ENCODE measurements at regions not wholly inside any gene's neighbourhood (a gene's known extent, or its start where the extent isn't known, plus 50 kb on each side); places are given as distances from the start of the nearest gene placed in this dataset.

DNA sequence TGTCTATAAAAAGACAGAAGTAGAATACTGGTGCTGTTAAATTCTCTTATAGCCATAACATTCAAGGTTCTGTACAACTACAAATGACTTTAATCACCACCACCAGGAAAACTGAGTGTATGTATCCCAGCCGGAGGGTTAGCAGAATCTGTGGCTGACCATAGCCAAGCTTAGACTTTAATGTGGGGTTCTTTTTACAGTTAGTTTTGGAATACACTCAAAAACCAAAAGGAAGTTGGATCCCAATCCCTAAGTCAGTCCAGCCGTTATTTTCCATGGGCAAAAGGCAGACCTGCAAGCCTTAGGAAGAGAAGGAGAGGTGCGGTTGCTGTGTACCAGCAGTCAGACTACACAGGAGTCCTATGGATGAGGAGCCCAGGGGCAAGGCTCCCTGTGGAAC lies 179.8 kb downstream of the ENC1 start:
- TF ChIP-seq RAD21 (IDR thresholded peaks at IDR 0.05; ENCODE audit: low read depth) (no peak), EP300 (IDR thresholded peaks at IDR 0.05; ENCODE audit: borderline replicate concordance) (no peak), TEAD4 (IDR thresholded peaks at IDR 0.05) (no peak), TCF12 (IDR thresholded peaks at IDR 0.05; ENCODE audit: low read depth) (no peak), EGR1 (IDR thresholded peaks at IDR 0.05) (no peak), FOXM1 (IDR thresholded peaks at IDR 0.05; ENCODE audit: borderline replicate concordance, low read depth) (no peak), CREB1 (IDR thresholded peaks at IDR 0.05; ENCODE audit: low read depth) (no peak), YY1 (IDR thresholded peaks at IDR 0.05; ENCODE audit: low read depth) (no peak), CEBPB (IDR thresholded peaks at IDR 0.05) (no peak), NFIC (IDR thresholded peaks at IDR 0.05) (no peak), ZBTB7A (IDR thresholded peaks at IDR 0.05; ENCODE audit: low read depth) (no peak), TAF1 (IDR thresholded peaks at IDR 0.05; ENCODE audit: low read depth) (no peak)
- TF ChIP-seq, protein P1, sequence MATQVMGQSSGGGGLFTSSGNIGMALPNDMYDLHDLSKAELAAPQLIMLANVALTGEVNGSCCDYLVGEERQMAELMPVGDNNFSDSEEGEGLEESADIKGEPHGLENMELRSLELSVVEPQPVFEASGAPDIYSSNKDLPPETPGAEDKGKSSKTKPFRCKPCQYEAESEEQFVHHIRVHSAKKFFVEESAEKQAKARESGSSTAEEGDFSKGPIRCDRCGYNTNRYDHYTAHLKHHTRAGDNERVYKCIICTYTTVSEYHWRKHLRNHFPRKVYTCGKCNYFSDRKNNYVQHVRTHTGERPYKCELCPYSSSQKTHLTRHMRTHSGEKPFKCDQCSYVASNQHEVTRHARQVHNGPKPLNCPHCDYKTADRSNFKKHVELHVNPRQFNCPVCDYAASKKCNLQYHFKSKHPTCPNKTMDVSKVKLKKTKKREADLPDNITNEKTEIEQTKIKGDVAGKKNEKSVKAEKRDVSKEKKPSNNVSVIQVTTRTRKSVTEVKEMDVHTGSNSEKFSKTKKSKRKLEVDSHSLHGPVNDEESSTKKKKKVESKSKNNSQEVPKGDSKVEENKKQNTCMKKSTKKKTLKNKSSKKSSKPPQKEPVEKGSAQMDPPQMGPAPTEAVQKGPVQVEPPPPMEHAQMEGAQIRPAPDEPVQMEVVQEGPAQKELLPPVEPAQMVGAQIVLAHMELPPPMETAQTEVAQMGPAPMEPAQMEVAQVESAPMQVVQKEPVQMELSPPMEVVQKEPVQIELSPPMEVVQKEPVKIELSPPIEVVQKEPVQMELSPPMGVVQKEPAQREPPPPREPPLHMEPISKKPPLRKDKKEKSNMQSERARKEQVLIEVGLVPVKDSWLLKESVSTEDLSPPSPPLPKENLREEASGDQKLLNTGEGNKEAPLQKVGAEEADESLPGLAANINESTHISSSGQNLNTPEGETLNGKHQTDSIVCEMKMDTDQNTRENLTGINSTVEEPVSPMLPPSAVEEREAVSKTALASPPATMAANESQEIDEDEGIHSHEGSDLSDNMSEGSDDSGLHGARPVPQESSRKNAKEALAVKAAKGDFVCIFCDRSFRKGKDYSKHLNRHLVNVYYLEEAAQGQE (IDR thresholded peaks at IDR 0.05; ENCODE audit: low read depth), result no peak
- TF ChIP-seq, protein P2, sequence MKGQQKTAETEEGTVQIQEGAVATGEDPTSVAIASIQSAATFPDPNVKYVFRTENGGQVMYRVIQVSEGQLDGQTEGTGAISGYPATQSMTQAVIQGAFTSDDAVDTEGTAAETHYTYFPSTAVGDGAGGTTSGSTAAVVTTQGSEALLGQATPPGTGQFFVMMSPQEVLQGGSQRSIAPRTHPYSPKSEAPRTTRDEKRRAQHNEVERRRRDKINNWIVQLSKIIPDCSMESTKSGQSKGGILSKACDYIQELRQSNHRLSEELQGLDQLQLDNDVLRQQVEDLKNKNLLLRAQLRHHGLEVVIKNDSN (IDR thresholded peaks at IDR 0.05), result no peak
- TF ChIP-seq, protein P3, sequence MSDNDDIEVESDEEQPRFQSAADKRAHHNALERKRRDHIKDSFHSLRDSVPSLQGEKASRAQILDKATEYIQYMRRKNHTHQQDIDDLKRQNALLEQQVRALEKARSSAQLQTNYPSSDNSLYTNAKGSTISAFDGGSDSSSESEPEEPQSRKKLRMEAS (IDR thresholded peaks at IDR 0.05), result no peak

DNA sequence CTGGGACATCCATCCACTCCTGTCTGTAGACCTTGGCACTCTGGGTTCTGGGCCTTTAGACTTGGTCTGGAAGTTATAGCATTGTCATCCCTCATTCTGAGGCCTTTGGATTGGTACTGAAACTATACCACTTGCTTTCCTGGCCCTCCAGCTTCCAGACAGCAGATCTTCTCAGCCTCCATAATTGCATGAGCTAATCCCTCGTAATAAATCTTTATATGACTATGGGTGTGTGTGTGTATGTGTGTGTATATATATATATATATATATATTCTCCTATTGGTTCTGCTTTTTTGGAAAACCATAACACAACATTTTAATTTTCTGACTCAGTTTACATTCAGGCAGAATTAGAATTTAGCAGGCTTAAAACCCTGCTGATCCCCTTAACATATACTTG lies 180.5 kb downstream of the ENC1 start:
- TF ChIP-seq CEBPB (IDR thresholded peaks at IDR 0.05) (no peak), ZBTB7A (IDR thresholded peaks at IDR 0.05; ENCODE audit: low read depth) (no peak), NFIC (IDR thresholded peaks at IDR 0.05) (no peak), TAF1 (IDR thresholded peaks at IDR 0.05; ENCODE audit: low read depth) (no peak), RAD21 (IDR thresholded peaks at IDR 0.05; ENCODE audit: low read depth) (no peak), CREB1 (IDR thresholded peaks at IDR 0.05; ENCODE audit: low read depth) (no peak), EP300 (IDR thresholded peaks at IDR 0.05; ENCODE audit: borderline replicate concordance) (no peak), TEAD4 (IDR thresholded peaks at IDR 0.05) (no peak), EGR1 (IDR thresholded peaks at IDR 0.05) (no peak), FOXM1 (IDR thresholded peaks at IDR 0.05; ENCODE audit: borderline replicate concordance, low read depth) (no peak), YY1 (IDR thresholded peaks at IDR 0.05; ENCODE audit: low read depth) (no peak), TCF12 (IDR thresholded peaks at IDR 0.05; ENCODE audit: low read depth) (no peak)
- TF ChIP-seq, protein P1 (IDR thresholded peaks at IDR 0.05; ENCODE audit: low read depth), result no peak
- TF ChIP-seq, protein P2 (IDR thresholded peaks at IDR 0.05), result no peak
- TF ChIP-seq, protein P3 (IDR thresholded peaks at IDR 0.05), result no peak

DNA sequence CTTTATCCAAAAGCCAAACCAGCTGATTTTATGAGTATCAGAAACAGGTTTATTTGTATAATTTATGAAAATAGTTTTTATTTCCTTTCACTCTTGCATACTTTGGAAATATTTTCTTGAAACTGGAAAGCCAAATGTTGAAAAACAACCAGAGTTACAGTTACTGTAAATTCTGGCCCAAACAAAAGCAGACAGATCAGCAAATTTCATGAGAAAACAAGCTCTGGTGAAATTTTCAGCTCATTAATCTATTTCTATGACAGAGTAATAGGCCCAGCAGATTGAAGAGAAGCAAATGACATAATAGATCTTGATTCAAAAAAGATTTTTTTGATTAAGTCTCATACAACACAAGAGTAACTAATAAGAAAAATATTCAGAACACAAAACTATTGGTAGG lies 182.7 kb downstream of the ENC1 start:
- no peak for TF ChIP-seq ZBTB7A (IDR thresholded peaks at IDR 0.05; ENCODE audit: low read depth)
- no peak for TF ChIP-seq FOXM1 (IDR thresholded peaks at IDR 0.05; ENCODE audit: borderline replicate concordance, low read depth)
- TF ChIP-seq CEBPB (IDR thresholded peaks at IDR 0.05), result no peak
- TF ChIP-seq, protein P3 (IDR thresholded peaks at IDR 0.05), result no peak
- TF ChIP-seq YY1 (IDR thresholded peaks at IDR 0.05; ENCODE audit: low read depth), result no peak
- TF ChIP-seq EP300 (IDR thresholded peaks at IDR 0.05; ENCODE audit: borderline replicate concordance), result no peak

DNA sequence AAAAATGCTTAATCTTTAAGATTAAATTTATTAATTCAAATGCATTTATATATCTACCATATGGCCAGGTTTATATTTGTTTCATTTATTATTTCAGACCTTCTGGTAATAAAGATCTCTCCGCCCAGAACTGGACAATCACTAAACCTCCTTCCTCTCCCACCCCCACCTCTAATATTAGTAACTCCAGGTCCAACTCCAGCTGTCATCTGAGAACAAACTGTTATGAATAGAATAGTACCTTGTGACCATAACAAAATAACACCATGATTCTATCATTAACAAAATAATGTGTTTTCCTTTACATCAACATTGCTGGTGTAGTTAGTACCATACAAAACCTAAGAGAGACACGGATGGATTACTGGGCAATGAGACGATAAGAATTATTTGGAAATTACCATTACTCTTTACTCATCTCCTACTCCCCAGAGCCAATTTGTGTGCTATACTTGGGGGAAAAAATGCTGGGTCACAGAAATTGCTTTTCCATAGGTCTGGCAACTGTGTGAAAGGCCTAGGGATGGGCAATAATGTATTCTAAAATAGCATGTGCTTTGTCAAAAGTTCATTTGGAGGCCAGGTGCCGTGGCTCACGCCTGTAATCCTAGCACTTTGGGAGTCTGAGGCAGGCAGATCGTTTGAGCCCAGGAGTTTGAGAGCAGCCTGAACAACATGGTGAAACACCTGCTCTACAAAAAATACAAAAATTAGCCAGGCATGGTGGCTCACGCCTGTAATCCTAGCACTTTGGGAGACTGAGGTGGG lies 186.1 kb downstream of the ENC1 start:
- TF ChIP-seq, protein P1 (IDR thresholded peaks at IDR 0.05; ENCODE audit: low read depth), result no peak
- TF ChIP-seq TEAD4 (IDR thresholded peaks at IDR 0.05) (no peak), RAD21 (IDR thresholded peaks at IDR 0.05; ENCODE audit: low read depth) (no peak), FOXM1 (IDR thresholded peaks at IDR 0.05; ENCODE audit: borderline replicate concordance, low read depth) (no peak), YY1 (IDR thresholded peaks at IDR 0.05; ENCODE audit: low read depth) (no peak), CREB1 (IDR thresholded peaks at IDR 0.05; ENCODE audit: low read depth) (no peak), ZBTB7A (IDR thresholded peaks at IDR 0.05; ENCODE audit: low read depth) (no peak), NFIC (IDR thresholded peaks at IDR 0.05) (no peak), TAF1 (IDR thresholded peaks at IDR 0.05; ENCODE audit: low read depth) (no peak), EP300 (IDR thresholded peaks at IDR 0.05; ENCODE audit: borderline replicate concordance) (no peak), EGR1 (IDR thresholded peaks at IDR 0.05) (no peak), TCF12 (IDR thresholded peaks at IDR 0.05; ENCODE audit: low read depth) (no peak), CEBPB (IDR thresholded peaks at IDR 0.05) (no peak)
- TF ChIP-seq, protein P2 (IDR thresholded peaks at IDR 0.05), result no peak
- TF ChIP-seq, protein P3 (IDR thresholded peaks at IDR 0.05), result no peak
